ENCODE measurements at regions not wholly inside any gene's neighbourhood (a gene's known extent, or its start where the extent isn't known, plus 50 kb on each side); places are given as distances from the start of the nearest gene placed in this dataset.

GRCh38 chr4:107473126-107473525 is 246.9 kb downstream of the PAPSS1 start:
- H3K4me3 ChIP-seq (ENCODE audit: control insufficient read depth, low read depth, low read length) = no peak overlapping the region
- no peak for DNase-seq (ENCODE audit: low read depth)
- TF ChIP-seq CTCF (conservative IDR thresholded peaks at IDR 0.05; ENCODE audit: control insufficient read depth, insufficient read depth, low read depth, low read length) = no peak

- no peak for TF ChIP-seq CTCF (conservative IDR thresholded peaks at IDR 0.05; ENCODE audit: control insufficient read depth, insufficient read depth, low read depth, low read length)
- no peak overlapping the region for H3K4me3 ChIP-seq (ENCODE audit: control insufficient read depth, low read depth, low read length)
- DNase-seq (ENCODE audit: low read depth) = no peak
Observed at GRCh38 chr4:107472265-107472948, 247.6 kb downstream of the PAPSS1 start.

- DNase-seq (ENCODE audit: low read depth) = no peak
- H3K4me3 ChIP-seq (ENCODE audit: control insufficient read depth, low read depth, low read length) = no peak overlapping the region
- TF ChIP-seq CTCF (conservative IDR thresholded peaks at IDR 0.05; ENCODE audit: control insufficient read depth, insufficient read depth, low read depth, low read length) = no peak
Observed at GRCh38 chr4:107470173-107470572, 249.9 kb downstream of the PAPSS1 start.

DNA sequence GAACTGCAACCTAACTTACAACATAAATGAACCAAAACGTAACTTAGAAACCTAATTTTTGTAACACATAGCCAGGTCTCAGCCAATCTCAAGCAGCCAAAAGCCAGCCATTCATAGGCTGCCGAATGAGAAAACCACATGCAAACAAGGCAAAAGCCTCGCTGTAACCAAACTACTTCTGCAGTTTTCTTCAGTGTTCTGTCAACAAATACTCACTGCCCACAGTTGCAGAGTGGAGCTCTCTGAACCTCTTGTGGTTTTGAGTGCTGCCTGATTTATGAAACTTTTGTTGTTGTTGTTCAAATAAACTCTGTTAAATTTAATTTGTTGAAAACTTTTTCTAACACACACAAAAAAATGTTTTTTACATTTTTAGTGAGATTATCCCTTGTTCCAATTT is 251.2 kb downstream of the PAPSS1 start:
- H3K4me3 ChIP-seq (ENCODE audit: control insufficient read depth, low read depth, low read length) = no peak overlapping the region
- no peak for TF ChIP-seq CTCF (conservative IDR thresholded peaks at IDR 0.05; ENCODE audit: control insufficient read depth, insufficient read depth, low read depth, low read length)
- DNase-seq (ENCODE audit: low read depth) = peak; percentile 1

DNA sequence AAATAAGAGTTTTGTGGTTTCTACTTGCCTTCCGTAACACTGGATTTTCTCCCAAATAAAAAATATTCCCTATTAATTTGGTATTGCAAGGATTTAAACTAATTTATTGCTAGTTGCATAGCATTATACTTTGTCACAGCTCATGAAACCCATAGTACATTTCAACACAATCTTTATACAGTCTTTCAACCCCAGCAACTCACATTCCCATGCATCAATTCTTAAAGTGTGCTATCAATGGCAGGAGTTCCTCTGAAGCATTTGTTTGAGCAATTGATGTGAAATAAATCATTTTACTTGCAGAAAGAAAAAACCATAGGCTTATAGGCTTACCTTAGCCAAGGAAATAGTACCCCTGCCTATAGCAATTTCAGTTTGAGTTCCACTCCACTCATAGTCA is 251.9 kb downstream of the PAPSS1 start:
- no peak overlapping the region for H3K4me3 ChIP-seq (ENCODE audit: control insufficient read depth, low read depth, low read length)
- TF ChIP-seq CTCF (conservative IDR thresholded peaks at IDR 0.05; ENCODE audit: control insufficient read depth, insufficient read depth, low read depth, low read length) = no peak
- peak; percentile 12 for DNase-seq (ENCODE audit: low read depth)

- TF ChIP-seq CTCF (conservative IDR thresholded peaks at IDR 0.05; ENCODE audit: control insufficient read depth, insufficient read depth, low read depth, low read length) = no peak
- DNase-seq (ENCODE audit: low read depth) = peak; percentile 3
- H3K4me3 ChIP-seq (ENCODE audit: control insufficient read depth, low read depth, low read length) = no peak overlapping the region
Observed at GRCh38 chr4:107467461-107467860, 252.6 kb downstream of the PAPSS1 start.

- no peak for DNase-seq (ENCODE audit: low read depth)
- no peak overlapping the region for H3K4me3 ChIP-seq (ENCODE audit: control insufficient read depth, low read depth, low read length)
Observed at GRCh38 chr4:107458194-107458593, 261.8 kb downstream of the PAPSS1 start.

More at GRCh38 chr4:107458194-107458593, 261.8 kb downstream of the PAPSS1 start:
- TF ChIP-seq CTCF (conservative IDR thresholded peaks at IDR 0.05; ENCODE audit: control insufficient read depth, insufficient read depth, low read depth, low read length) = no peak
